NCI-H1930 (cell line): ENCODE measurements at regions not wholly inside any gene's neighbourhood (a gene's known extent, or its start where the extent isn't known, plus 50 kb on each side); places are given as distances from the start of the nearest gene placed in this dataset.

ENCODE experiments used
- DNase-seq, 2 experiments: peaks; one replicate each; lab custom pipeline; 2025; lab: John Stamatoyannopoulos, UW

- DNase-seq = no peak
Measured at GRCh38 chr6:169906688-169907418, 155.4 kb downstream of the ERMARD start.

GRCh38 chr6:169906004-169906687 lies 154.7 kb downstream of the ERMARD start:
- DNase-seq = no peak

- DNase-seq = no peak
Measured at GRCh38 chr6:169905041-169905807, 153.8 kb downstream of the ERMARD start.

- no peak for DNase-seq
Measured at GRCh38 chr6:169904051-169904922, 152.9 kb downstream of the ERMARD start.

- no peak for DNase-seq
Measured at GRCh38 chr6:169903122-169903521, 151.7 kb downstream of the ERMARD start.

GRCh38 chr6:169902604-169903003 lies 151.2 kb downstream of the ERMARD start:
- DNase-seq = no peak

- no peak for DNase-seq
Measured at GRCh38 chr6:169902070-169902469, 150.6 kb downstream of the ERMARD start.

- DNase-seq = no peak
Measured at GRCh38 chr6:169899481-169900145, 148.2 kb downstream of the ERMARD start.

- DNase-seq = no peak
Measured at GRCh38 chr6:169898788-169899480, 147.5 kb downstream of the ERMARD start.

- no peak for DNase-seq
Measured at GRCh38 chr6:169897601-169898358, 146.4 kb downstream of the ERMARD start.

- DNase-seq = no peak
Measured at GRCh38 chr6:169896826-169897456, 145.5 kb downstream of the ERMARD start.

GRCh38 chr6:169895926-169896761 lies 144.7 kb downstream of the ERMARD start:
- DNase-seq = no peak

- DNase-seq = no peak
Measured at GRCh38 chr6:169895000-169895759, 143.8 kb downstream of the ERMARD start.

GRCh38 chr6:169894377-169894960 lies 143.0 kb downstream of the ERMARD start:
- DNase-seq = no peak

- no peak for DNase-seq
Measured at GRCh38 chr6:169893624-169894023, 142.2 kb downstream of the ERMARD start.

- DNase-seq = no peak
Measured at GRCh38 chr6:169891846-169892245, 140.4 kb downstream of the ERMARD start.

GRCh38 chr6:169891421-169891820 lies 140.0 kb downstream of the ERMARD start:
- no peak for DNase-seq
